ENCODE measurements at regions not wholly inside any gene's neighbourhood (a gene's known extent, or its start where the extent isn't known, plus 50 kb on each side); places are given as distances from the start of the nearest gene placed in this dataset.

DNA sequence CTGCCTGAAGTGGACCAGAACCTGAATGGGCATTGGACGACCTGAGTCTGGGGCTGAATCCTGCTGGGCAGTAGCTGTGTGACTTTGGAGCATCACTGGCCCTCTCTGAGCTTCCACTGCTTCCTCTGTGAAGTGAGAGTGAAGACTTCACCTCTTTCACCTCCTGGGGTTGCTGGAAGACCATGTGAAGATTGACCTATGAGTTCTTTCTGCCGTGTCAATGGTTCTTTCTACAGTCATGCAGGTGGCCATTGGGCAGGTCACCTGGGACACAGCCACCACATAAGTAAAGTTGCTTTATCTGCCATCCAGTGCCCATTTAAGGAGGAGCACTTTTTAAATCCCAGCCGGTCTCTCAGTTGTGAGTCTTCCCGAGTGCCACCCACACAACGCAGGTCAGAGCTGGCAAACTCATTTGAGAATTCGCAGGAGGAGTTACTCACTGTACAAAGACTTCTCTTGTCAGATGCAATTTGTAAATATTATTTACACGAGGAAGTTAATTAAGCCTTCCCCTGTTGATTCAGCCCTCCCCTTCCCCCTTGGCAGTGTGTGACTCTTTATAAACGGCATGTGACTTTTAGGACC is 74.8 kb upstream of the TCL1B start:
- Histone ChIP-seq H3K23ac (ENCODE audit: low read length) (no peak overlapping the region), H3K27ac (ENCODE audit: low read depth, low read length) (no peak overlapping the region), H3K9ac (ENCODE audit: low read length) (no peak overlapping the region), H4K5ac (ENCODE audit: low read length) (no peak overlapping the region), H3K4me3 (ENCODE audit: low read length) (no peak overlapping the region), H3K4me2 (ENCODE audit: low read length) (no peak overlapping the region), H3K56ac (ENCODE audit: low read length) (no peak overlapping the region), H3K27me3 (ENCODE audit: insufficient read depth, low read length, poor library complexity) (no peaks in the 10 kb centered on the region), H4K8ac (ENCODE audit: low read depth, low read length) (no peak overlapping the region), H2BK120ac (ENCODE audit: low read depth, low read length) (no peak overlapping the region), H2BK5ac (ENCODE audit: low read length) (no peak overlapping the region), H3K79me2 (ENCODE audit: control insufficient read depth, insufficient read depth, low read length) (no peaks in the 10 kb centered on the region), H3K36me3 (ENCODE audit: control insufficient read depth, insufficient read depth, low read length) (no peaks in the 10 kb centered on the region), H3K18ac (ENCODE audit: low read length) (no peak overlapping the region), H2BK15ac (replicated peaks; ENCODE audit: low read depth) (no peak overlapping the region), H3K4ac (ENCODE audit: low read depth, low read length) (no peak overlapping the region), H2AK5ac (ENCODE audit: low read length) (no peak overlapping the region), H3K79me1 (ENCODE audit: low read length) (no peaks in the 10 kb centered on the region), H3K4me1 (ENCODE audit: control insufficient read depth, low read depth, low read length) (no peaks in the 10 kb centered on the region)
- no peak for DNase-seq
- WGBS (ENCODE audit: extremely low coverage, insufficient coverage, low lambda C conversion rate) = no CpG with 5 or more reads among the region's 8 CpGs

- H3K27me3 ChIP-seq (ENCODE audit: insufficient read depth, low read length, poor library complexity) = no peaks in the 10 kb centered on the region
- H3K23ac ChIP-seq (ENCODE audit: low read length) = no peak overlapping the region
- H3K18ac ChIP-seq (ENCODE audit: low read length) = no peak overlapping the region
- H3K36me3 ChIP-seq (ENCODE audit: control insufficient read depth, insufficient read depth, low read length) = no peaks in the 10 kb centered on the region
- no peak for DNase-seq
- no CpG with 5 or more reads among the region's 5 CpGs for WGBS (ENCODE audit: extremely low coverage, insufficient coverage, low lambda C conversion rate)
- H4K5ac ChIP-seq (ENCODE audit: low read length) = no peak overlapping the region
- H3K9ac ChIP-seq (ENCODE audit: low read length) = no peak overlapping the region
- H3K4me1 ChIP-seq (ENCODE audit: control insufficient read depth, low read depth, low read length) = no peaks in the 10 kb centered on the region
- no peak overlapping the region for H3K56ac ChIP-seq (ENCODE audit: low read length)
- no peaks in the 10 kb centered on the region for H3K79me1 ChIP-seq (ENCODE audit: low read length)
- H3K4me2 ChIP-seq (ENCODE audit: low read length) = no peak overlapping the region
- H2BK15ac ChIP-seq (replicated peaks; ENCODE audit: low read depth) = no peak overlapping the region
- no peaks in the 10 kb centered on the region for H3K79me2 ChIP-seq (ENCODE audit: control insufficient read depth, insufficient read depth, low read length)
- no peak overlapping the region for H3K27ac ChIP-seq (ENCODE audit: low read depth, low read length)
- H3K4me3 ChIP-seq (ENCODE audit: low read length) = no peak overlapping the region
- no peak overlapping the region for H2BK5ac ChIP-seq (ENCODE audit: low read length)
- H4K8ac ChIP-seq (ENCODE audit: low read depth, low read length) = no peak overlapping the region
- no peak overlapping the region for H2AK5ac ChIP-seq (ENCODE audit: low read length)
- no peak overlapping the region for H2BK120ac ChIP-seq (ENCODE audit: low read depth, low read length)
- no peak overlapping the region for H3K4ac ChIP-seq (ENCODE audit: low read depth, low read length)
These were observed 71.9 kb upstream of the TCL1B start for GRCh38 chr14:95614349-95614748.

DNA sequence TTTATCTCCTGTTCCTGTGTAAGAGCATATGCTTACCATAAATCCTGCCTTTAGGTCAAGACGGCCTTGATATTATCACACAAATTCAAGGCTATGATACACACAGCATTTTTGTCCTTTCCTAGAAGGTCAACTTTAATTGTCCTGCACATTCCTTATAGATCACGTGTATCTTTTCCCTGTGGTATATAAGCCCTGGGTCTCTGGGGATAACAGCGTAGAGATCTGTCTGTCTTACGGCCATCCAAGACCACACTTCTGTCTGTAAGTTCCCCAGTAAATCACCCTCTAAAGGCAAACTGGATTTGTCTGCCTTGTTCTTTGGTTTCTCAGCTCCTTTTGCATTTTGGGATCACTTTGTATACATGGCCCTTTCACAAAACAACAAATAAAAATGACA is 69.5 kb upstream of the TCL1B start:
- no peaks in the 10 kb centered on the region for H3K79me1 ChIP-seq (ENCODE audit: low read length)
- no CpG with 5 or more reads among the region's 4 CpGs for WGBS (ENCODE audit: extremely low coverage, insufficient coverage, low lambda C conversion rate)
- no peak for DNase-seq
- no peaks in the 10 kb centered on the region for H3K27me3 ChIP-seq (ENCODE audit: insufficient read depth, low read length, poor library complexity)
- H2BK15ac ChIP-seq (replicated peaks; ENCODE audit: low read depth) = no peak overlapping the region
- H3K18ac ChIP-seq (ENCODE audit: low read length) = no peak overlapping the region
- H2BK5ac ChIP-seq (ENCODE audit: low read length) = no peak overlapping the region
- no peak overlapping the region for H3K56ac ChIP-seq (ENCODE audit: low read length)
- no peak overlapping the region for H3K4me3 ChIP-seq (ENCODE audit: low read length)
- H3K79me2 ChIP-seq (ENCODE audit: control insufficient read depth, insufficient read depth, low read length) = no peaks in the 10 kb centered on the region
- no peak overlapping the region for H3K23ac ChIP-seq (ENCODE audit: low read length)
- H2AK5ac ChIP-seq (ENCODE audit: low read length) = no peak overlapping the region
- H3K4ac ChIP-seq (ENCODE audit: low read depth, low read length) = no peak overlapping the region
- H3K36me3 ChIP-seq (ENCODE audit: control insufficient read depth, insufficient read depth, low read length) = no peaks in the 10 kb centered on the region
- H2BK120ac ChIP-seq (ENCODE audit: low read depth, low read length) = no peak overlapping the region
- H3K4me2 ChIP-seq (ENCODE audit: low read length) = no peak overlapping the region
- H4K5ac ChIP-seq (ENCODE audit: low read length) = no peak overlapping the region
- no peak overlapping the region for H4K8ac ChIP-seq (ENCODE audit: low read depth, low read length)
- H3K9ac ChIP-seq (ENCODE audit: low read length) = no peak overlapping the region
- no peaks in the 10 kb centered on the region for H3K4me1 ChIP-seq (ENCODE audit: control insufficient read depth, low read depth, low read length)
- H3K27ac ChIP-seq (ENCODE audit: low read depth, low read length) = no peak overlapping the region

DNA sequence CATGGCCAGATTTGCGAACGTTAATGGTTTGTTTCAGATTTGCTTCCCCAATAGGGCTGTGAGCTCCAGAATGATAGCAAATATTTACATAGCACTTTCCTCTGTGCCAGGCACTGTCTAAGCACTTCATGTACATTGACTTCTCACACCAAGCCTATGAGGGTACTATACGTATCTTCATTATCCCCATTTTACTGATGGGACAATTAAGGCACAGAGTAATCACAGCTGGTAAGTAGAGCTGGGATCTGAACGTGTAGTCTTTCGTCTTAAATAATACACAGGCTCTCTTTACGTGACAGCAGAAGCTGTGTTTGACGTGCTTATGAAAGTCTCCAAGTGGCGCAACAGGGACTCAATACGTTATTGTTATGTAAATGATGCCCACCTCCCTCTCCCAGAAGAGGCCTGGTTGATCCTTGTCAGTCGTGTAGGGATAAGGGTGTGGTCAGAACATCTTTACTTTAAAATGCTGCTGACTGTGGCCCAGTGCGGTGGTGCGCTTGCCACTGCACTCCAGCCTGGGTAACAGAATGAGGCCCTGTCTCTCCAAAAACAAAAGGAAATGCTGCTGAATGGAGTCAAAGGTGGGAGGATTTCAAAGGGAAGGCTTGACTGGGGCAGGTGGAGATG is 66.3 kb upstream of the TCL1B start:
- no peak overlapping the region for H4K8ac ChIP-seq (ENCODE audit: low read depth, low read length)
- H3K36me3 ChIP-seq (ENCODE audit: control insufficient read depth, insufficient read depth, low read length) = no peaks in the 10 kb centered on the region
- H3K9ac ChIP-seq (ENCODE audit: low read length) = no peak overlapping the region
- no peak overlapping the region for H3K23ac ChIP-seq (ENCODE audit: low read length)
- H3K27me3 ChIP-seq (ENCODE audit: insufficient read depth, low read length, poor library complexity) = no peaks in the 10 kb centered on the region
- H3K79me1 ChIP-seq (ENCODE audit: low read length) = no peaks in the 10 kb centered on the region
- H2BK120ac ChIP-seq (ENCODE audit: low read depth, low read length) = no peak overlapping the region
- no peak overlapping the region for H3K4me2 ChIP-seq (ENCODE audit: low read length)
- H3K56ac ChIP-seq (ENCODE audit: low read length) = no peak overlapping the region
- no peak overlapping the region for H4K5ac ChIP-seq (ENCODE audit: low read length)
- no peaks in the 10 kb centered on the region for H3K79me2 ChIP-seq (ENCODE audit: control insufficient read depth, insufficient read depth, low read length)
- no peak overlapping the region for H2BK15ac ChIP-seq (replicated peaks; ENCODE audit: low read depth)
- WGBS (ENCODE audit: extremely low coverage, insufficient coverage, low lambda C conversion rate) = no CpG with 5 or more reads among the region's 12 CpGs
- no peak overlapping the region for H3K18ac ChIP-seq (ENCODE audit: low read length)
- H2AK5ac ChIP-seq (ENCODE audit: low read length) = no peak overlapping the region
- no peak overlapping the region for H2BK5ac ChIP-seq (ENCODE audit: low read length)
- no peak for DNase-seq
- no peak overlapping the region for H3K4ac ChIP-seq (ENCODE audit: low read depth, low read length)
- H3K4me3 ChIP-seq (ENCODE audit: low read length) = no peak overlapping the region
- H3K4me1 ChIP-seq (ENCODE audit: control insufficient read depth, low read depth, low read length) = peaks cover 2% of the 10 kb centered on the region
- no peak overlapping the region for H3K27ac ChIP-seq (ENCODE audit: low read depth, low read length)

GRCh38 chr14:95620659-95621059 is 65.6 kb upstream of the TCL1B start:
- no peak overlapping the region for H4K8ac ChIP-seq (ENCODE audit: low read depth, low read length)
- H3K4me2 ChIP-seq (ENCODE audit: low read length) = no peak overlapping the region
- no peaks in the 10 kb centered on the region for H3K79me1 ChIP-seq (ENCODE audit: low read length)
- no peak for DNase-seq
- no peaks in the 10 kb centered on the region for H3K27me3 ChIP-seq (ENCODE audit: insufficient read depth, low read length, poor library complexity)
- no peak overlapping the region for H3K27ac ChIP-seq (ENCODE audit: low read depth, low read length)
- no peak overlapping the region for H3K18ac ChIP-seq (ENCODE audit: low read length)
- H3K9ac ChIP-seq (ENCODE audit: low read length) = no peak overlapping the region
- H3K56ac ChIP-seq (ENCODE audit: low read length) = no peak overlapping the region
- no peak overlapping the region for H2BK15ac ChIP-seq (replicated peaks; ENCODE audit: low read depth)
- WGBS (ENCODE audit: extremely low coverage, insufficient coverage, low lambda C conversion rate) = no CpG with 5 or more reads among the region's 16 CpGs
- no peak overlapping the region for H4K5ac ChIP-seq (ENCODE audit: low read length)
- no peak overlapping the region for H3K4me3 ChIP-seq (ENCODE audit: low read length)
- H3K23ac ChIP-seq (ENCODE audit: low read length) = no peak overlapping the region
- H3K36me3 ChIP-seq (ENCODE audit: control insufficient read depth, insufficient read depth, low read length) = no peaks in the 10 kb centered on the region
- peaks cover 2% of the 10 kb centered on the region for H3K4me1 ChIP-seq (ENCODE audit: control insufficient read depth, low read depth, low read length)
- H3K79me2 ChIP-seq (ENCODE audit: control insufficient read depth, insufficient read depth, low read length) = no peaks in the 10 kb centered on the region
- H2BK120ac ChIP-seq (ENCODE audit: low read depth, low read length) = no peak overlapping the region
- no peak overlapping the region for H2AK5ac ChIP-seq (ENCODE audit: low read length)
- no peak overlapping the region for H3K4ac ChIP-seq (ENCODE audit: low read depth, low read length)
- no peak overlapping the region for H2BK5ac ChIP-seq (ENCODE audit: low read length)

DNA sequence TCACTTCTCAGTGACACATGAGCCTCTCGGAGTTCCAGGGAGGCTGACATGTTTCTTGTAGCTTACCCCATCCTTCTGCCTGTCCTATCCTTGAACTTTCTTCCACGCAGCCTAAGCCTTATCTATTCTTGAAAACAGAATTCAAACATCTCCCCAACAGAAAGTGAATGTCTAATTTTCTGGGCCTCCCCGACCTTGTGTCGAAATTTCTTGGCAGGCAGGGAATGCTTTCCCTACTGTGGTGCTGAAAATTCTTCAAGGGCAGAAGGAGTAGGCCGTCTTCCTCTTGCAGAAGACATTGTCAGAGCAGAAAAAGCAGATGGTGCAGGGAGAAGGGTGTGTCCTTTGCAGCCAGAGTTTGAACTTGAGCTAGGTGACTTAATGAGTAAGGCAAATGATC is 63.0 kb upstream of the TCL1B start:
- H2BK5ac ChIP-seq (ENCODE audit: low read length) = no peak overlapping the region
- H3K27ac ChIP-seq (ENCODE audit: low read depth, low read length) = no peak overlapping the region
- no peak overlapping the region for H3K23ac ChIP-seq (ENCODE audit: low read length)
- H2AK5ac ChIP-seq (ENCODE audit: low read length) = no peak overlapping the region
- H3K56ac ChIP-seq (ENCODE audit: low read length) = no peak overlapping the region
- H4K8ac ChIP-seq (ENCODE audit: low read depth, low read length) = no peak overlapping the region
- no peaks in the 10 kb centered on the region for H3K79me2 ChIP-seq (ENCODE audit: control insufficient read depth, insufficient read depth, low read length)
- H3K4me2 ChIP-seq (ENCODE audit: low read length) = no peak overlapping the region
- no peak overlapping the region for H3K4me3 ChIP-seq (ENCODE audit: low read length)
- H3K27me3 ChIP-seq (ENCODE audit: insufficient read depth, low read length, poor library complexity) = no peaks in the 10 kb centered on the region
- no peak overlapping the region for H4K5ac ChIP-seq (ENCODE audit: low read length)
- peaks cover 2% of the 10 kb centered on the region for H3K4me1 ChIP-seq (ENCODE audit: control insufficient read depth, low read depth, low read length)
- H3K79me1 ChIP-seq (ENCODE audit: low read length) = no peaks in the 10 kb centered on the region
- WGBS (ENCODE audit: extremely low coverage, insufficient coverage, low lambda C conversion rate) = no CpG with 5 or more reads among the region's 5 CpGs
- H3K36me3 ChIP-seq (ENCODE audit: control insufficient read depth, insufficient read depth, low read length) = no peaks in the 10 kb centered on the region
- H3K18ac ChIP-seq (ENCODE audit: low read length) = no peak overlapping the region
- no peak overlapping the region for H3K9ac ChIP-seq (ENCODE audit: low read length)
- H2BK120ac ChIP-seq (ENCODE audit: low read depth, low read length) = no peak overlapping the region
- no peak overlapping the region for H3K4ac ChIP-seq (ENCODE audit: low read depth, low read length)
- no peak overlapping the region for H2BK15ac ChIP-seq (replicated peaks; ENCODE audit: low read depth)
- no peak for DNase-seq
